Kidney (tissue), 13 donors: ENCODE measurements at regions not wholly inside any gene's neighbourhood (a gene's known extent, or its start where the extent isn't known, plus 50 kb on each side); places are given as distances from the start of the nearest gene placed in this dataset.

Experiments
- DNase-seq, 5 donors: peaks; one replicate each; pipeline ENCODE4 v3.0.0-alpha.2; 2013 to 2020
- FAIRE-seq: peaks from 2 replicates; lab custom pipeline; 2012; peaks lifted over from hg19 to GRCh38; lab: Jason Lieb, UNC
- H3K27ac ChIP-seq, 2 donors: one replicate each; pipeline ENCODE4 v1.7.0; 2013; ENCODE audit warnings: low read depth in 2 of 2, low read length in 2 of 2, inconsistent platforms in 1 of 2
- H3K27me3 ChIP-seq: one replicate; pipeline ENCODE4 v1.7.1; 2013; ENCODE audit warnings: low read length, inconsistent platforms; ENCODE audit not compliant: control insufficient read depth, insufficient read depth
- H3K36me3 ChIP-seq, 3 donors: one replicate each; pipeline versions ENCODE4 v1.7.0 to v1.7.1; 2013; ENCODE audit warnings: low read length in 3 of 3, control low read depth in 1 of 3, inconsistent platforms in 1 of 3; ENCODE audit not compliant: insufficient read depth in 3 of 3, control insufficient read depth in 2 of 3
- H3K4me1 ChIP-seq, 3 donors: one replicate each; pipeline versions ENCODE4 v1.7.0 to v1.7.1; 2013; ENCODE audit warnings: low read length in 3 of 3, inconsistent platforms in 1 of 3, low read depth in 1 of 3; ENCODE audit not compliant: control insufficient read depth in 2 of 3, insufficient read depth in 2 of 3
- H3K4me3 ChIP-seq, 3 donors: one replicate each; pipeline versions ENCODE4 v1.7.0 to v1.8.1; 2013; ENCODE audit warnings: low read length in 3 of 3, control low read depth in 1 of 3, inconsistent platforms in 1 of 3
- H3K9ac ChIP-seq, 3 donors: one replicate each; pipeline versions ENCODE4 v1.7.0 to v1.7.1; 2013; ENCODE audit warnings: low read length in 3 of 3, control low read depth in 1 of 3, inconsistent platforms in 1 of 3
- H3K9me3 ChIP-seq, 3 donors: one replicate each; pipeline versions ENCODE4 v1.7.0 to v1.7.1; 2013; ENCODE audit warnings: low read length in 3 of 3, control low read depth in 1 of 3, inconsistent platforms in 1 of 3; ENCODE audit not compliant: control insufficient read depth in 2 of 3, insufficient read depth in 1 of 3
- CTCF ChIP-seq: IDR thresholded peaks from 3 replicates; pipeline ENCODE4 v1.5.1; 2012; ENCODE audit warnings: mild to moderate bottlenecking, moderate library complexity, borderline replicate concordance; ENCODE audit not compliant: insufficient read depth; ENCODE audit errors: extremely low read depth
- intact Hi-C: fragments of 100-400 bp; cut with DNase I; formaldehyde crosslinking; loops from one replicate; pipeline ENCODE4 v1.11.1; 2022
- donor health status: control.
- donor health status: control.
- donor health status: control.
- donor health status: control.
- donor health status: control.
- donor health status: DM: yes; HTN: yes; CAD: no.
- donor health status: Normal renal cell carcinoma (clear cell type).

GRCh38 chr5:167966979-167967378 is 324.5 kb upstream of the WWC1 start:
- intact Hi-C loops = no loop called here

DNA sequence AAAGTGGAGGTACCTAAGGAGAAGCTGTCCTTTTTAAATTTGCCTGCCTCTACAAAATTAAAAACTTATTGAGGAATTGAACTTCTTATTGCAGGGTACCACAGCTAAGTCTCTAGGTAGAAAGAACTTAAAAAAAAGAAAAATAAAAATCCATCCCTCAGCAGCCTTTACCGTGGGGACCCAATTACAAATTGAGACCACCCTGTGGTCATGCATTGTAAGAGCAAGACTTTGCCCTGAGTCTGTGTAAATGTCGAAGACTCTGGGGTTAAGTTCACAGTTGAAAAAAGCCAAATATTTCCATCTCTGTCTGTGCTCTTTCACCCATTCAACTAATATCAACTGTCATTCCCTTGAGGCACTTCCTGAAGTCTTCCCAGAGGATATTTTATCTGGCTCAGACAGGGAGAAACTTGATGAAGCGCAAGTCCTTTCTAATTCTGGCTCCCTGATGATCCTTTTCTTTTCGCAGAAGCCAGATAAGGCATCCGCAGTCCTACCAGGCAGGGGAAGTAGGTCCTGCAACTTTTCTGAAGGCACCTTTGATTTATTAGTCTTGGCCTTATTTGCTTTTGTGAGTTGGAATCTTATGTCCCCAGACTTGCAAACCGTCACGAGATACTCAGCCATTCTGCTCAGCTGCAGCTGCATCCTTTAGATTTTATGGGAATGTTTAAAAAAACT is 323.8 kb upstream of the WWC1 start:
- peak in 2 of 5 donors; percentile 43 to 57 for DNase-seq

More at GRCh38 chr5:167966979-167967378, 324.5 kb upstream of the WWC1 start:
- Histone ChIP-seq H3K9me3 (no peaks in the 10 kb centered on the region), H3K4me3 (no peak overlapping the region), H3K9ac (no peak overlapping the region), H3K4me1 (no peaks in the 10 kb centered on the region), H3K27ac (no peak overlapping the region), H3K27me3 (no peaks in the 10 kb centered on the region), H3K36me3 (no peaks in the 10 kb centered on the region)
- DNase-seq (no peak), FAIRE-seq (no peak)
- TF ChIP-seq CTCF = no peak

DNA sequence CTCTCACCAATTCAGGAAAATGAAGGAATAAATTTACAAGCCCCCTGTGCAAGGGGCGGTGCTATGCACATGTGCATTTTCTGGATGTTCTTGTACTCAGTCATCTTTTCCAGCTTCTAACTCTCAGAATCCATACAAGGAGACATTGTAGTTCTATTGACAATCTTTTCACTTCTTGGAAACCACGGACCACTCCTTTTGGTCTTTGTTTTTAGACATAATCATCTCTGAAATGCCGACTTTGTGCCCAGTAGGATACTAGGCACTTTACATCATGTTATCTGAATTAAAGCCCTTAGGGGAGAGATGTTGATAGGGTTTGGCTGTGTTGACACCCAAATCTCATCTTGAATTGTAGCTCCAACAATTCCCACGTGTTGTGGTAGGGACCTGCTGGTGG is 322.6 kb upstream of the WWC1 start:
- FAIRE-seq = no peak
- no peaks in the 10 kb centered on the region for H3K36me3 ChIP-seq
- H3K9me3 ChIP-seq = no peaks in the 10 kb centered on the region
- H3K27me3 ChIP-seq = no peaks in the 10 kb centered on the region
- H3K4me1 ChIP-seq = no peaks in the 10 kb centered on the region
- no peak overlapping the region for H3K4me3 ChIP-seq
- DNase-seq = no peak
- no peak overlapping the region for H3K27ac ChIP-seq
- no peak for TF ChIP-seq CTCF
- intact Hi-C loops = no loop called here
- no peak overlapping the region for H3K9ac ChIP-seq

More for the DNA sequence above, 323.8 kb upstream of the WWC1 start:
- H3K36me3 ChIP-seq = no peaks in the 10 kb centered on the region
- H3K27ac ChIP-seq = no peak overlapping the region
- no peaks in the 10 kb centered on the region for H3K27me3 ChIP-seq
- H3K9ac ChIP-seq = no peak overlapping the region
- intact Hi-C loops = no loop called here
- H3K4me3 ChIP-seq = no peak overlapping the region
- no peaks in the 10 kb centered on the region for H3K4me1 ChIP-seq
- no peaks in the 10 kb centered on the region for H3K9me3 ChIP-seq
- no peak for FAIRE-seq
- TF ChIP-seq CTCF = no peak

GRCh38 chr5:167969998-167970397 is 321.4 kb upstream of the WWC1 start:
- Histone ChIP-seq H3K4me1 (no peaks in the 10 kb centered on the region), H3K36me3 (no peaks in the 10 kb centered on the region), H3K27me3 (no peaks in the 10 kb centered on the region), H3K4me3 (no peak overlapping the region), H3K9me3 (no peaks in the 10 kb centered on the region), H3K27ac (no peak overlapping the region), H3K9ac (no peak overlapping the region)
- DNase-seq = no peak
- TF ChIP-seq CTCF = no peak
- FAIRE-seq = no peak
- intact Hi-C loops = no loop called here
